Nephron progenitor cell (in vitro differentiated cells): ENCODE measurements at regions not wholly inside any gene's neighbourhood (a gene's known extent, or its start where the extent isn't known, plus 50 kb on each side); places are given as distances from the start of the nearest gene placed in this dataset.

Experiments
- DNase-seq: peaks from one replicate; pipeline ENCODE4 v3.0.0; 2021
- H3K27ac Mint-ChIP-seq: 2 replicates; pipeline ENCODE4 v1.8.0; 2021; ENCODE audit warnings: mild to moderate bottlenecking, moderate library complexity, mixed read lengths
- H3K27me3 Mint-ChIP-seq: 2 replicates; pipeline ENCODE4 v1.8.0; 2021; ENCODE audit warnings: mild to moderate bottlenecking, low read depth, mixed read lengths; ENCODE audit not compliant: poor library complexity
- H3K36me3 Mint-ChIP-seq: 2 replicates; pipeline ENCODE4 v1.8.0; 2021; ENCODE audit warnings: low read depth, mixed read lengths
- H3K4me1 Mint-ChIP-seq: 2 replicates; pipeline ENCODE4 v1.8.0; 2021; ENCODE audit warnings: mixed read lengths
- H3K4me3 Mint-ChIP-seq: 2 replicates; pipeline ENCODE4 v1.8.0; 2021; ENCODE audit warnings: mild to moderate bottlenecking, moderate library complexity, mixed read lengths
- H3K9me3 Mint-ChIP-seq: 2 replicates; pipeline ENCODE4 v1.8.0; 2021; ENCODE audit warnings: mild to moderate bottlenecking, moderate library complexity, mixed read lengths
- CTCF ChIP-seq: fragments of 200-600 bp; sonication (generic); IDR thresholded peaks from 2 replicates; pipeline ENCODE4 v1.5.0; 2021; ENCODE audit warnings: antibody characterized with exemption

DNA sequence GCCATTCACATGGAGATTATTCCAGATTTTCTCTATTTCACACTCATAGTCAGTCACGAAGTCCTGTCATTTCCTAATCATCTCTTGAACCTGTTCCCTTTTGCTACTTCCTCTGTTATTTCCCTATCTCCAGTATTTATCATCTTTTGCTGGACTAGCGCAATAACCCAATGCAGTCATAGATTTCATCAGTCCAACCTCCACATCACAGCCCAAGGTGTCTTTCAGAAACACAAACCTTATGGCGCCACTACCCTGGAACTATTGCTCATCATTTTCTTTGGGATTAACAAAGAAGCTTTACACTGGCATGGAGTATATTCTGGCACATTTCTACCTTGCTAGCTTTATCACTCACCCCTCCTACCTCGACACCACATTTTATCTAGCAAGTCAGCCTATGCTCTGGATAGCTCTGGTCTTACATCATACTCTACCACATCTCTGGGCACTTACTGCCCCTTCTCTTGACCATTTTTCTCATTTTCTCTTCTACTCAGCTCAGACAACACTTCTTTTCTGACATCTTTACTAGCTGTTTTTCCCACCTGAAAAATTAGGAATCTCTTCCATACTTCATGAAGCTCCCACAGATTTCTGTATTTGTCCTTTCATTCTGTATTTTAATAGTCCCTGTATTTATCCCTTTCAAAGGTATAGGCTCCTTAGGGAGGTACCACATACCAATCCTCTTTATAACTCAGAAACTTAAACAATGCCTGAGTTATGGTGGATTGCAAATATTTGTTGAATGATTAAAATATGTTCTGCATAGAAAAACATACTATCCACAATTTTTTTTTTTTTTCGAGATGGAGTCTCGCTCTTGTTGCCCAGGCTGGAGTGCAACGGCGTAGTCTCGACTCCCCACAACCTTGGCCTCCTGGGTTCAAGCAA is 534.7 kb downstream of the KLF12 start:
- no peak for DNase-seq
- no peak overlapping the region for H3K27ac Mint-ChIP-seq
- H3K4me3 Mint-ChIP-seq, result no peak overlapping the region
- no peaks in the 10 kb centered on the region for H3K27me3 Mint-ChIP-seq
- no peaks in the 10 kb centered on the region for H3K36me3 Mint-ChIP-seq
- H3K4me1 Mint-ChIP-seq, result no peaks in the 10 kb centered on the region
- TF ChIP-seq CTCF, result no peak
- H3K9me3 Mint-ChIP-seq, result peaks cover 4% of the 10 kb centered on the region

DNA sequence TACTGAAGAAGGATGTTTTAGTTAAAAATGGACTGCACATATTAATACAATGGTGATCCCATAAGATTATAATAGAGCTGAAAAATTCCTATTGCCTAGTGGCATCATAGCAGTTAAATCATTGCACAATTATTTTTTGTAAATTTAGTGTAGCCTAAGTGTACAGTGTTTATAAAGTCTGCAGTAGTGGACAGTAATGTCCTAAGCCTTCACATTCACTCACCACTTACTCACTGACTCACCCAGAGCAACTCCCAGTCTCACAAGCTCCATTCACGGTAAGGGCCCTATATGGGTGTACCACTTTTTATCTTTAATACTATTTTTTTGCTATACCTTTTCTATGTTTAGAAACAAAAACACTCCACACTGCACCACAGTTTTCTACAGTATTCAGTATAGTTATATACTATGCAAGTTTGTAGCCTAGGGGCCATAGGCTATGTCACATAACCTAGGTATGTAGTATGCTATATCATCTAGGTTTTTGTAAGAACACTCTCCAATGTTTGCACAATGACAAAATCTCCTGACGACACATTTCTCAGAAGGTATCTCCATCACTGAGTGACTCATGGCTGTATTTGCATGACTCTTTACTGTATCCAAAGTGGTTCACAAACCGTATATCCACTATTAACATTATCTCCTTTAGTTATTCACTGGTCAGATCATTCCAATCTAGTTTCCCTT is 536.0 kb downstream of the KLF12 start:
- no peaks in the 10 kb centered on the region for H3K27me3 Mint-ChIP-seq
- TF ChIP-seq CTCF, result no peak
- no peak overlapping the region for H3K27ac Mint-ChIP-seq
- no peaks in the 10 kb centered on the region for H3K36me3 Mint-ChIP-seq
- H3K9me3 Mint-ChIP-seq, result no peaks in the 10 kb centered on the region
- DNase-seq, result no peak
- no peaks in the 10 kb centered on the region for H3K4me1 Mint-ChIP-seq
- no peak overlapping the region for H3K4me3 Mint-ChIP-seq

- Mint-ChIP-seq H3K27me3 (no peaks in the 10 kb centered on the region), H3K4me3 (no peak overlapping the region), H3K27ac (no peak overlapping the region), H3K9me3 (no peaks in the 10 kb centered on the region), H3K36me3 (no peaks in the 10 kb centered on the region), H3K4me1 (no peaks in the 10 kb centered on the region)
- TF ChIP-seq CTCF, result no peak
- DNase-seq, result no peak
Observed at GRCh38 chr13:73596382-73596781, 537.6 kb downstream of the KLF5 start.

GRCh38 chr13:73593199-73593765 is 534.5 kb downstream of the KLF5 start:
- no peak overlapping the region for H3K27ac Mint-ChIP-seq
- DNase-seq, result no peak
- H3K36me3 Mint-ChIP-seq, result no peaks in the 10 kb centered on the region
- no peaks in the 10 kb centered on the region for H3K9me3 Mint-ChIP-seq
- TF ChIP-seq CTCF, result no peak
- no peaks in the 10 kb centered on the region for H3K27me3 Mint-ChIP-seq
- no peak overlapping the region for H3K4me3 Mint-ChIP-seq
- no peaks in the 10 kb centered on the region for H3K4me1 Mint-ChIP-seq

DNA sequence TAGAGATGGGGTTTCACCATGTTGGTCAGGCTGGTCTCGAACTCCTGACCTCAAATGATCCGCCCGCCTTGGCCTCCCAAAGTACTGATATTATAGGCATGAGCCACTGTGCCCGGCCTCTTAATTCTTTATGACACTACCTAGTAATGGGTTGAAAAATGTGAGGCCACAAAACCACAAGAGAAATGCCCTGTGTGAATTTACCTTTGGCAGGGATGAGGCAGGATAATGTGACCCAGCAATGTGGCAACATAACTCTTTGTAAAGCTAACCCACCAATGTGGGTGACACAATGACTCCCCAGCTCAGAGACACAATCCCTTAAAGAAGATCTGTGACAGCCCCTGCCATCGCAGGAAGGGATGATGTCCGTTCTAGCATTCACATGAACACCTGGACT is 533.1 kb downstream of the KLF5 start:
- Mint-ChIP-seq H3K36me3 (no peaks in the 10 kb centered on the region), H3K4me1 (no peaks in the 10 kb centered on the region), H3K27me3 (no peaks in the 10 kb centered on the region), H3K27ac (no peak overlapping the region), H3K4me3 (no peak overlapping the region), H3K9me3 (no peaks in the 10 kb centered on the region)
- TF ChIP-seq CTCF, result no peak
- no peak for DNase-seq
